H1 (cell line): ENCODE measurements at regions not wholly inside any gene's neighbourhood (a gene's known extent, or its start where the extent isn't known, plus 50 kb on each side); places are given as distances from the start of the nearest gene placed in this dataset.

ENCODE experiments used
- CTCF ChIA-PET: fragments of 300-600 bp; sonication (Branson Sonifier 250); formaldehyde crosslinking; loops from one replicate; lab custom pipeline; 2021; ENCODE audit not compliant: partially characterized antibody; lab: Charles Lee
- POLR2A ChIA-PET: fragments of 300-600 bp; sonication (Branson Sonifier 250); formaldehyde crosslinking; loops from one replicate; lab custom pipeline; 2021; ENCODE audit warnings: inconsistent platforms; ENCODE audit not compliant: partially characterized antibody; lab: Charles Lee
- DNase-seq, 2 experiments: peaks; one replicate each; pipeline versions ENCODE4 v3.0.0 to v3.0.0-alpha.2; 2010 to 2022; ENCODE audit warnings: low spot score in 2 of 2, low read depth in 1 of 2, mixed read lengths in 1 of 2
- FAIRE-seq: peaks from 2 replicates; lab custom pipeline; 2011; peaks lifted over from hg19 to GRCh38; lab: Jason Lieb, UNC
- H2AFZ ChIP-seq: 2 replicates; pipeline ENCODE4 v1.8.1; 2012; ENCODE audit warnings: low read length, inconsistent platforms
- H2AK5ac ChIP-seq: 2 replicates; pipeline ENCODE4 v1.6.1; 2013; ENCODE audit warnings: low read depth, low read length
- H2BK120ac ChIP-seq: replicated peaks from 2 replicates; pipeline ENCODE3; 2013; ENCODE audit warnings: low read depth, low read length, inconsistent platforms
- H2BK12ac ChIP-seq: 2 replicates; pipeline ENCODE4 v1.6.1; 2013; ENCODE audit warnings: low read depth, low read length
- H2BK15ac ChIP-seq: 2 replicates; pipeline ENCODE4 v1.6.1; 2013; ENCODE audit warnings: low read length
- H2BK20ac ChIP-seq: 2 replicates; pipeline ENCODE4 v1.6.1; 2013; ENCODE audit warnings: low read length
- H2BK5ac ChIP-seq: 2 replicates; pipeline ENCODE4 v1.6.1; 2013; ENCODE audit warnings: low read depth, low read length
- H3K14ac ChIP-seq: 2 replicates; pipeline ENCODE4 v1.6.1; 2013; ENCODE audit warnings: inconsistent platforms; ENCODE audit not compliant: insufficient read length
- H3K18ac ChIP-seq: 2 replicates; pipeline ENCODE4 v1.6.1; 2013; ENCODE audit warnings: low read length; ENCODE audit errors: extremely low read depth
- H3K23ac ChIP-seq: 2 replicates; pipeline ENCODE4 v1.6.1; 2013; ENCODE audit warnings: inconsistent platforms; ENCODE audit not compliant: insufficient read length
- H3K23me2 ChIP-seq: 2 replicates; pipeline ENCODE4 v1.6.1; 2013; ENCODE audit warnings: low read depth, low read length
- H3K27ac ChIP-seq: 2 replicates; pipeline ENCODE4 v1.6.1; 2011; ENCODE audit warnings: low read depth, low read length, inconsistent platforms
- H3K27me3 ChIP-seq, 4 experiments: replicated peaks in 1 of 4; 1 replicate in 1 of 4; 2 replicates in 3 of 4; pipeline versions ENCODE4 v1.6.1 to v1.8.1; 2011 to 2013; ENCODE audit warnings: low read length in 3 of 4, mild to moderate bottlenecking in 3 of 4, inconsistent platforms in 2 of 4, mixed read lengths in 2 of 4, moderate library complexity in 1 of 4; ENCODE audit not compliant: control insufficient read depth in 3 of 4, insufficient read depth in 3 of 4; ENCODE audit errors: extremely low read depth in 1 of 4
- H3K36me3 ChIP-seq, 4 experiments: 2 replicates each; pipeline versions ENCODE4 v1.6.1 to v1.8.1; 2011 to 2013; ENCODE audit warnings: mild to moderate bottlenecking in 4 of 4, low read length in 3 of 4, moderate library complexity in 2 of 4, control low read depth in 1 of 4, inconsistent platforms in 1 of 4; ENCODE audit not compliant: insufficient read depth in 4 of 4, control insufficient read depth in 2 of 4
- H3K4ac ChIP-seq: replicated peaks from 2 replicates; pipeline ENCODE3; 2013; ENCODE audit warnings: low read length, low read depth, mixed read lengths, inconsistent platforms; ENCODE audit not compliant: insufficient read length
- H3K4me1 ChIP-seq, 4 experiments: replicated peaks in 1 of 4; 1 replicate in 1 of 4; 2 replicates in 3 of 4; pipeline versions ENCODE4 v1.6.1 to v1.8.1; 2011 to 2013; ENCODE audit warnings: low read length in 3 of 4, inconsistent platforms in 2 of 4, mixed read lengths in 1 of 4; ENCODE audit not compliant: insufficient read depth in 4 of 4, control insufficient read depth in 3 of 4
- H3K4me2 ChIP-seq, 2 experiments: 2 replicates each; pipeline versions ENCODE4 v1.6.1 to v1.8.1; 2011 to 2013; ENCODE audit warnings: low read depth in 2 of 2, low read length in 2 of 2, control low read depth in 1 of 2, inconsistent platforms in 1 of 2, mild to moderate bottlenecking in 1 of 2; ENCODE audit not compliant: insufficient read depth in 1 of 2
- H3K4me3 ChIP-seq, 4 experiments: fragments of 200-600, 300-600 bp in 1 of 4; sonication (generic), shearing (Covaris generic), sonication (Bioruptor Twin) in 1 of 4; 2 replicates each; pipeline versions ENCODE4 v1.5.1 to v1.8.1; 2011 to 2016; ENCODE audit warnings: low read length in 4 of 4, low read depth in 3 of 4, control low read depth in 2 of 4, inconsistent platforms in 2 of 4, mild to moderate bottlenecking in 2 of 4, mixed read lengths in 1 of 4, moderate library complexity in 1 of 4; ENCODE audit not compliant: insufficient read depth in 2 of 4; ENCODE audit errors: extremely low read depth in 1 of 4
- H3K56ac ChIP-seq: replicated peaks from 2 replicates; pipeline ENCODE3; 2013; ENCODE audit warnings: low read depth, mild to moderate bottlenecking, mixed read lengths, low read length, inconsistent platforms; ENCODE audit not compliant: insufficient read length
- H3K79me1 ChIP-seq: 2 replicates; pipeline ENCODE4 v1.6.1; 2013; ENCODE audit warnings: low read depth, low read length, control low read depth
- H3K79me2 ChIP-seq, 2 experiments: 2 replicates each; pipeline versions ENCODE4 v1.6.1 to v1.8.1; 2012 to 2013; ENCODE audit warnings: low read length in 2 of 2, mild to moderate bottlenecking in 2 of 2, inconsistent platforms in 1 of 2; ENCODE audit not compliant: insufficient read depth in 2 of 2, control insufficient read depth in 1 of 2
- H3K9ac ChIP-seq, 4 experiments: replicated peaks in 1 of 4; 1 replicate in 1 of 4; 2 replicates in 3 of 4; pipeline versions ENCODE4 v1.6.1 to v1.8.1; 2011 to 2013; ENCODE audit warnings: low read depth in 3 of 4, low read length in 3 of 4, control low read depth in 2 of 4, mild to moderate bottlenecking in 2 of 4, moderate library complexity in 2 of 4, inconsistent platforms in 1 of 4; ENCODE audit errors: extremely low read depth in 1 of 4
- H3K9me3 ChIP-seq, 2 experiments: 2 replicates each; pipeline versions ENCODE4 v1.6.1 to v1.8.1; 2012 to 2013; ENCODE audit warnings: mild to moderate bottlenecking in 2 of 2, moderate library complexity in 2 of 2, control low read depth in 1 of 2, inconsistent platforms in 1 of 2, low read depth in 1 of 2, low read length in 1 of 2, mixed read lengths in 1 of 2; ENCODE audit not compliant: insufficient read depth in 2 of 2
- H4K20me1 ChIP-seq, 2 experiments: replicated peaks in 1 of 2; 2 replicates each; pipeline versions ENCODE3 to v1.8.1; 2011 to 2013; ENCODE audit warnings: inconsistent platforms in 2 of 2, low read length in 2 of 2, mild to moderate bottlenecking in 1 of 2; ENCODE audit not compliant: insufficient read depth in 2 of 2, control insufficient read depth in 1 of 2
- H4K5ac ChIP-seq: 2 replicates; pipeline ENCODE4 v1.6.1; 2013; ENCODE audit warnings: low read length, low read depth, mixed read lengths, inconsistent platforms; ENCODE audit not compliant: insufficient read length
- H4K8ac ChIP-seq: 2 replicates; pipeline ENCODE4 v1.8.0; 2013; ENCODE audit warnings: mild to moderate bottlenecking, moderate library complexity, low read length, inconsistent platforms; ENCODE audit not compliant: insufficient read depth; ENCODE audit errors: extremely low read depth
- H4K91ac ChIP-seq: replicated peaks from 2 replicates; pipeline ENCODE3; 2013; ENCODE audit warnings: low read length, mixed read lengths, inconsistent platforms; ENCODE audit not compliant: insufficient read length
- SIN3A ChIP-seq, 2 experiments: IDR thresholded peaks in 1 of 2; conservative IDR thresholded peaks in 1 of 2; 2 replicates each; pipeline ENCODE4 v1.6.1; 2011 to 2012; ENCODE audit warnings: low read length in 2 of 2, improper control_type of control experiment in 1 of 2, low read depth in 1 of 2, mild to moderate bottlenecking in 1 of 2
- WGBS, 2 experiments: shearing (Covaris generic) in 1 of 2; methylation state at CpG; one replicate each; pipeline versions ENCODE4 v1.1.6 to v1.1.7; 2013 to 2015; ENCODE audit warnings: low lambda C conversion rate in 2 of 2, mixed read lengths in 2 of 2, inconsistent platforms in 1 of 2, low coverage in 1 of 2, missing lambda C conversion rate in 1 of 2; ENCODE audit not compliant: insufficient replicate concordance in 2 of 2, insufficient coverage in 1 of 2, insufficient read length in 1 of 2; ENCODE audit errors: extremely low coverage in 1 of 2, missing lambda C conversion rate in 1 of 2; 5-methylcytosine and 5-hydroxymethylcytosine counted together

DNA sequence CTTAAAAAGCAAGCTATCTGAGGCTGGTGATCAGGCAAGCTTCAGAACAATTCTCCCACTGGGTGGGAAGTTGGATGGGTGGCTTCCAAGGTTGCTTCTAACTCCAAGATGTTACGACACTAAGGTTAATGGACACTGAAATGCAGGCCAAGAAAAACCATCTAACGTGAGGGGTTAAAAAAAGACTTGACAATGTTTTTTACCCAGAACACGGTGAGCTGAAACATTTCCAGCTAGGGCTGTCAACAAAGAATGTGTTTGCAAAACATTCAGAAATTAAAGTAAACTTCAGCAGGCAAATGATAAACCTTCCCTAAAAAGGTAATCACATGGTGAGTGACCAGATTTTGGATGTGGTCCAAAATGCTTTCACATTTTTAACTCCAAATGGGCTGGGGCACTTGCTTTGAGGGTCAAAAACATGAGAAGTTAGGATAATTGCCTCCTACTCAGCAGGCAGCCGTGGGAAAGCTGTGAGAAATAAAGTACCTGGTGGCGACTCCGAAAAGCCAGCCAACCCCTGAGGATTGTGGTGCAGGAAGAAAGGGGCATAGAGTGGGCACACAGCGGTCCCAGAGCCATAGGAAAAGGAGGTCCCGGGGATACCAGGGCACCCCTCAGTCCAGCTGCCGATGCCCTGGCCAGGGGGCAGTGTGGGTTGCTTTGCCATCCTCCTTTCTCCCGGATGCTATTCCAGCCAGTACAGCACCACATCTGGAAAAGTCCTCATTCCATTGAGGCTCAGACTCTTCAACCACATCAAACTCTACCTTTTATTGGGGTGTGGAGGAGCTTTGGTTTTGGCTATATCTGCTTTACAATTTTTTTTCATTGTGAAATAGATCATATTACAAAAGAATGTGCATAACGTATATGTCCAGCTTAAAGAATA is 90.0 kb upstream of the ATL2 start:
- no peak for DNase-seq
- Histone ChIP-seq H3K79me2 (no peaks in the 10 kb centered on the region), H3K36me3 (no peaks in the 10 kb centered on the region), H2BK120ac (no peak overlapping the region), H3K9me3 (no peaks in the 10 kb centered on the region), H4K20me1 (no peaks in the 10 kb centered on the region), H3K27me3 (no peaks in the 10 kb centered on the region), H3K23ac (no peak overlapping the region), H3K4ac (no peak overlapping the region), H3K14ac (no peak overlapping the region), H3K4me2 (no peak overlapping the region), H4K5ac (no peak overlapping the region), H3K27ac (no peak overlapping the region), H4K91ac (no peak overlapping the region), H4K8ac (no peak overlapping the region), H2BK20ac (no peak overlapping the region), H2BK15ac (no peak overlapping the region), H3K23me2 (no peaks in the 10 kb centered on the region), H3K56ac (no peak overlapping the region), H2AFZ (no peak overlapping the region), H2BK12ac (no peak overlapping the region), H2AK5ac (no peak overlapping the region), H3K79me1 (no peaks in the 10 kb centered on the region), H3K18ac (no peak overlapping the region), H2BK5ac (no peak overlapping the region), H3K9ac (no peak overlapping the region), H3K4me1 (no peaks in the 10 kb centered on the region), H3K4me3 (no peak overlapping the region)
- ChIA-PET POLR2A (interaction anchor here (0.6 to 1.3 kb wide), 3 partner anchors 10 to 271 kb away, joined by 3 read pairs; no protein-coding TSS in a partner anchor), CTCF (interaction anchor here (0.6 to 6.7 kb wide), 20 partner anchors 8 to 949 kb away, joined by 3 to 52 read pairs (median 4); no protein-coding TSS in a partner anchor)
- no peak for FAIRE-seq
- WGBS, 2 experiments = 90% methylated on average over 11 of the region's 11 CpGs; no CpG with 5 or more reads in 1 of the 2 experiments
- TF ChIP-seq SIN3A (conservative IDR thresholded peaks at IDR 0.05 in 1 of 2, IDR thresholded peaks at IDR 0.05 in 1 of 2; ENCODE audit: low read depth in 1 of 2, low read length in 2 of 2) = no peak
